ENCODE measurements at regions not wholly inside any gene's neighbourhood (a gene's known extent, or its start where the extent isn't known, plus 50 kb on each side); places are given as distances from the start of the nearest gene placed in this dataset.

GRCh38 chr18:2070631-2071030 is 500.7 kb downstream of the METTL4 start:
- no peak for TF ChIP-seq CTCF (IDR thresholded peaks at IDR 0.05; ENCODE audit: borderline replicate concordance, extremely low read depth, low read length, poor library complexity, severe bottlenecking)
- TF ChIP-seq EZH2 (IDR thresholded peaks at IDR 0.05; ENCODE audit: borderline replicate concordance, low read depth, low read length, severe bottlenecking) = no peak

Measured in DND-41 (cell line).